ENCODE measurements at regions not wholly inside any gene's neighbourhood (a gene's known extent, or its start where the extent isn't known, plus 50 kb on each side); places are given as distances from the start of the nearest gene placed in this dataset.

DNA sequence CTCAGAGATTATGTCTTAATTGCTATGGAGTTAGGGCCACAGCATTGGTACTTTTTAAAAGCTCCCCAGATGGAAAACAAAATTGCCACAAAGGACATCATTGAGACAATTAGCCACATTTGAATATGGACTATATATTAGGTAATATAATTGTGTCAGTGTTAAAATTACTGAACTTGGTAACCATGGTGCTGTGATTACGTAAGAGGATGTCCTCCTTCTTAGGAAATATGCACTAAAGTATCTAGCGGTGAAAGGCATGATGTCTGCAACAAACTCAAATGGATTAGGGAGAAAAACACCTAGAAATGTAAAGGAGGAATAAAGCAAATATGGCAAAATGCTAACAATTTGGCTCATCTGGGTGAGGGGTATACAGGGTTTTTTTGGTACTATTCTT lies 89.9 kb upstream of the PAK3 start:
- intact Hi-C loops (cut with DNase I, micrococcal nuclease): no loop called here
- ChIA-PET POLR2A (no interaction called here), CTCF (no interaction called here)
- Mint-ChIP-seq H3K9me3 (ENCODE audit: low read depth) (no peaks in the 10 kb centered on the region), H3K27me3 (no peaks in the 10 kb centered on the region), H3K36me3 (ENCODE audit: low read depth) (no peaks in the 10 kb centered on the region), H3K4me3 (no peak overlapping the region), H3K4me1 (no peaks in the 10 kb centered on the region), H3K27ac (no peak overlapping the region)
- no peak for ATAC-seq
- DNase-seq: no peak

DNA sequence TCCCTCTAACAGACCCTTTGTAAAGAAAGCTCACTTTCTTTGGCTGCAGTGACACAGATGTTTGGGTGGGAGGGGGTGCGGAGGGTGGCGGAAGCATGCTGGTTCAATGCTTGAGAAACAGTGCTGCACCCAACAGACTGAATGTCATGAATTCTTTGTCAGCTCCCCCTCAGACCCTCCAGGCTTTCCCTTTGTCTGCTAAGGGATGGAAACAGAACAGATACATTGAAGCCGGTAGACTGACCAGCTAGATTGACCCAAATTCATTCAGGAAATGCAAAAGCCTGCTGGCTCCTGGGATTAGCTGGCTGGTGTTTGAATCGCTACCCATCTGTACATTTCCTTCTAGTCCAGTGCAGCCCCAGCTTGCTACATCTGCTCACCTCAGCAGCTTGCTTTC lies 90.8 kb upstream of the PAK3 start:
- no peak overlapping the region for H3K4me3 Mint-ChIP-seq
- H3K27ac Mint-ChIP-seq: no peak overlapping the region
- ChIA-PET POLR2A (no interaction called here), CTCF (interaction anchor here (1.7 kb wide), 1 partner anchor 12 kb away, joined by 4 read pairs; no protein-coding TSS in a partner anchor)
- H3K9me3 Mint-ChIP-seq (ENCODE audit: low read depth): no peaks in the 10 kb centered on the region
- no peaks in the 10 kb centered on the region for H3K36me3 Mint-ChIP-seq (ENCODE audit: low read depth)
- ATAC-seq: no peak
- no peak for DNase-seq
- H3K4me1 Mint-ChIP-seq: no peaks in the 10 kb centered on the region
- intact Hi-C loops (cut with DNase I, micrococcal nuclease): no loop called here
- H3K27me3 Mint-ChIP-seq: peaks cover 2% of the 10 kb centered on the region

DNA sequence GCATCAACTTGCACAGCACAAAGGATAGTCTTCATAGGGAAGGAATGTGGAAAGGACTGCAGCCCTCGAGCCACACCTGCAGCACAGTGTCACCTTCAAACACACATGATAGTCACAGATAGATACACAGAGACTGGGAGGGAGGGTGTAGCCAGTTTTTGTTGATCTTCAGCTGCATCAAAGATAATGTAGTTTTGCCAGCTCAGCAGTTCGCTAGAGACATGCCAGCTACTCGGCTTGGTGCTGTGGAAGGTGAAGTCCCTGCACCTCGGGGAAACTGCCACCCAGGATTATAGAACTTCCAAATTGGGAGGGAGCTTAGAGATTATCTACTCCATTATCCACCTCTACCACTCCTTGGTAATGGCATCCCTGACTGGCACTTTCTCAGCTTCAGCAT lies 92.9 kb upstream of the PAK3 start:
- intact Hi-C loops (cut with DNase I, micrococcal nuclease): no loop called here
- DNase-seq (no peak), ATAC-seq (no peak)
- no peak overlapping the region for H3K27ac Mint-ChIP-seq
- CTCF ChIA-PET: no interaction called here
- POLR2A ChIA-PET: no interaction called here
- H3K36me3 Mint-ChIP-seq (ENCODE audit: low read depth): no peaks in the 10 kb centered on the region
- no peak overlapping the region for H3K4me3 Mint-ChIP-seq
- H3K4me1 Mint-ChIP-seq: no peaks in the 10 kb centered on the region
- peaks cover 2% of the 10 kb centered on the region for H3K27me3 Mint-ChIP-seq
- H3K9me3 Mint-ChIP-seq (ENCODE audit: low read depth): no peaks in the 10 kb centered on the region

DNA sequence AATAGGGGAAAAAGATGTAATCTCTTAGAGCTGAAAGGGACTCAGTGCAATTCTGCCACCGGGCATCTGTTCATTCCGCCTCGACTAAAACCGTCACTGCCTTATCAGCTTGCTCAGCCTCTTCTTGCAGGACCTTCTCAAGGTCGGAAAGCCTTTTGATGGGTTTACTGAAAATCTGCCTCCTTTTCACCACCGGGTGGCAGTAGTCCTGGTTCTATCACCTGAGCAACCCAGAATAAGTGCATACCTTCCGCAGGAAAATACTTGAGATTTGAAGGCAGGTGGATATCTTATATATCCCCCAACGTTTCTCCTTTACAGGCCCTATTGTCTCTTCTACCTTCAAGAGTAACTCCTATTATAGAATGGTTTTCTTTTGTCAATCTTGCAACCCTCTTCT lies 103.4 kb upstream of the PAK3 start:
- no peaks in the 10 kb centered on the region for H3K4me1 Mint-ChIP-seq
- H3K27me3 Mint-ChIP-seq: peaks cover 2% of the 10 kb centered on the region
- H3K36me3 Mint-ChIP-seq (ENCODE audit: low read depth): no peaks in the 10 kb centered on the region
- no peak overlapping the region for H3K4me3 Mint-ChIP-seq
- intact Hi-C loops (cut with DNase I, micrococcal nuclease): loop anchor here (1.0 to 5.0 kb wide), 5 partner anchors 107 to 455 kb away; no protein-coding TSS in a partner anchor
- no peak for ATAC-seq
- no peak overlapping the region for H3K27ac Mint-ChIP-seq
- ChIA-PET CTCF (interaction anchor here (0.6 to 1.0 kb wide), 3 partner anchors 12 to 250 kb away, joined by 3 to 4 read pairs (median 4); no protein-coding TSS in a partner anchor), POLR2A (no interaction called here)
- no peaks in the 10 kb centered on the region for H3K9me3 Mint-ChIP-seq (ENCODE audit: low read depth)
- peak; percentile 35 for DNase-seq

DNA sequence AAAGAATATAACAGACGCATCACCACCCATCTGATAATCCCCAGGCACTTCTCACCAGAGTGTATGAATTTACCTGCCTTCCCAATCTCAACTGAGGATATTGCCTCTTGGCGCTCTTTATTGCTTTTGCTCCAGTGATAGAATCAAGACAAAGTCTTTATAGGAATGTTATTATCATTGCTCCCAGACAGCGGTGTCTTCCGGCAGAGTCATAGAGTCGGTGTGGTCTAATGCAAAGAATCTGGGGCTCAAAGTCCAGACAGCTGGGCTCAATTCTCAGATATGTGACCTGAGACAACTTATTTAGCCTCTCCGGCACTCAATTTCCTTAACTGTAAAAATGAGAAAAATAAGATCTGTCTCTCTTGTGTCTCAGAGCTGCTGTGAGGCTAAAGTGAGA lies 106.1 kb upstream of the PAK3 start:
- Mint-ChIP-seq H3K36me3 (ENCODE audit: low read depth) (no peaks in the 10 kb centered on the region), H3K4me1 (no peaks in the 10 kb centered on the region), H3K27me3 (peaks cover 2% of the 10 kb centered on the region), H3K4me3 (no peak overlapping the region), H3K9me3 (ENCODE audit: low read depth) (no peaks in the 10 kb centered on the region), H3K27ac (no peak overlapping the region)
- ATAC-seq (no peak), DNase-seq (no peak)
- CTCF ChIA-PET: no interaction called here
- intact Hi-C loops (cut with DNase I, micrococcal nuclease): loop anchor here in 1 of 2 experiments (5.0 kb wide), 2 partner anchors 112 to 457 kb away; no protein-coding TSS in a partner anchor
- POLR2A ChIA-PET: no interaction called here

DNA sequence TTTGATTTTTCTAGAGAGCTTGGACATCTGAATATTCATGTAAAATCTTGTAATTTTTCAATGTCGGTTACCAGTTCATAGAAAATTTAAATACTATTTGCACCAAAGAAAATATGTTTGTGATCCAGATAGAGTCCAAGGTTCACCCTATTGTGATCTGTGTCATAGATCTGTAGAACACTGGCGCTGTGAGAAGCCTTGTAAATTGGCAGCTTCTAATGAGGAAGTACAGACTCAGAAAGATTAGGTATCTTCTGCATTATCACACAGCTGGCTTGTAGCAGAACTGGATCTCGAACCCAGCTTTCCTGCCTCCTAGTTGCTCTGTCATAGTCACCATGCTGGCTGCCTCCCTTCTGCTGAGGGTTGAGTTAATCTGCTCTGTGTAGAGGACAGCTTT lies 106.5 kb upstream of the PAK3 start:
- H3K9me3 Mint-ChIP-seq (ENCODE audit: low read depth): no peaks in the 10 kb centered on the region
- no peak for ATAC-seq
- H3K27ac Mint-ChIP-seq: no peak overlapping the region
- H3K27me3 Mint-ChIP-seq: peaks cover 2% of the 10 kb centered on the region
- CTCF ChIA-PET: no interaction called here
- no peak for DNase-seq
- no peak overlapping the region for H3K4me3 Mint-ChIP-seq
- no peaks in the 10 kb centered on the region for H3K4me1 Mint-ChIP-seq
- intact Hi-C loops (cut with DNase I, micrococcal nuclease): no loop called here
- H3K36me3 Mint-ChIP-seq (ENCODE audit: low read depth): no peaks in the 10 kb centered on the region
- POLR2A ChIA-PET: no interaction called here

DNA sequence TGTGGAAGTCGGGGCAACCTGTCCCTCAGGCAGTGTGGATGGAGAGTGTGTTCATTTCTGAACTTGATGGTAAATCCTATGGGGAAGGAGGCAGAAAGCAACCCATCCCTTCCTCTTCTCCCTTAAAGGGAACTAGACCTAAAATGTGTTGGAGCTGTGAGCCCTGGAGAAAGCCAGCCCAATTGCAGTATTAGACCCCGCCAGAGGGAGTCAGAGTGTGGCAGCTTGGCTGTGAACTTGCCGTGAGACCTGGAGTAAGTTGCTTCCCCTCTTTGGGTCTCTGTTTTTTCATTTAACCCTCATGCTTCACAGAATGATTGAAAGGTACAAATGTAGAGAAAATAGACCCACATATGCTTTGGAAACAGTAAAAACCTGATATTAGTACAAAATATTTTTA lies 108.7 kb upstream of the PAK3 start:
- Mint-ChIP-seq H3K4me3 (no peak overlapping the region), H3K9me3 (ENCODE audit: low read depth) (no peaks in the 10 kb centered on the region), H3K27ac (no peak overlapping the region), H3K4me1 (no peaks in the 10 kb centered on the region), H3K36me3 (ENCODE audit: low read depth) (no peaks in the 10 kb centered on the region), H3K27me3 (peaks cover 2% of the 10 kb centered on the region)
- CTCF ChIA-PET: no interaction called here
- DNase-seq (peak; percentile 5), ATAC-seq (no peak)
- POLR2A ChIA-PET: no interaction called here
- intact Hi-C loops (cut with DNase I, micrococcal nuclease): no loop called here

DNA sequence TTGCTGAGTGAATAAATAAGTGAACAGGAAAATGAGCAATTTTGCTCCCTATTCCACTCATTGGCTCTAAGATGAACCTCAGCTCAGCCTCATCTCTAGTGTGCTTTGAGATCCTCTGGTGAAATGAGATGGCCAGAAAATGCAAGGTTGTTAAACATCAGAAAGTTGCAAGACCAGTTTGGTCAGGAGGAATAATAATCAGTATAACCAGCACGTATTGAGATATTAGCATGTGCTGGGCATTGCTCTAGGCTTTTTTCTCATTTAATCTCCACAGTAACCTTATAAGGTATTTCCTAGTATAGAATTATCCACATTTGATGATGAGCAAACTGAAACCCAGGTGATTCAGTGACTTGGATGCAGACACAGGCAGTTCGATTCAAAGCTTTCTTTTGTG lies 110.5 kb upstream of the PAK3 start:
- Mint-ChIP-seq H3K27ac (no peak overlapping the region), H3K27me3 (peaks cover 5% of the 10 kb centered on the region), H3K4me3 (no peak overlapping the region), H3K36me3 (ENCODE audit: low read depth) (no peaks in the 10 kb centered on the region), H3K9me3 (ENCODE audit: low read depth) (no peaks in the 10 kb centered on the region), H3K4me1 (no peaks in the 10 kb centered on the region)
- intact Hi-C loops (cut with DNase I, micrococcal nuclease): no loop called here
- ATAC-seq (no peak), DNase-seq (no peak)
- CTCF ChIA-PET: interaction anchor here (0.7 kb wide), 1 partner anchor 115 kb away, joined by 3 read pairs; no protein-coding TSS in a partner anchor
- POLR2A ChIA-PET: no interaction called here

DNA sequence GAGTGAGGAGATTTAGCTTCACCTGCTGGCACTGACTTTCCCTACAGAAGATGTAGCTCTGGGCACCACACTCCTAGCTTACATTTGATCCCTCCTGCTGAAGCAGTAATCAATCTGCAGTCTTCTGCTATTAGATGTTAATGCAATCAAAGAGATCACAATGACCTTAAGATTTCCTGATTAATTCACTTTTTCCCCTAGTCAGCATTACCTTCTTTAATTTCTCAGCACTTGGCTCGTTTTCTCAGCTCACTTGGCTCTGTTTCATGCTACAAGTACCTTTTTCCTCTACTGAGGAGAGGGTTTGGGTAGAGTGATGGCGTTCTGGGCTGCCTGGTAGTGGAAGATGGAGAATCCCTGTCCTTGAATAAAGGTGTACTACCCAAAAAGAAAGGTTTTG lies 113.0 kb upstream of the PAK3 start:
- ChIA-PET POLR2A (no interaction called here), CTCF (interaction anchor here (0.6 kb wide), 1 partner anchor 17 kb away, joined by 3 read pairs; no protein-coding TSS in a partner anchor)
- no peak overlapping the region for H3K27ac Mint-ChIP-seq
- H3K4me3 Mint-ChIP-seq: no peak overlapping the region
- intact Hi-C loops (cut with DNase I, micrococcal nuclease): no loop called here
- H3K9me3 Mint-ChIP-seq (ENCODE audit: low read depth): no peaks in the 10 kb centered on the region
- H3K27me3 Mint-ChIP-seq: peaks cover 5% of the 10 kb centered on the region
- no peak for DNase-seq
- no peaks in the 10 kb centered on the region for H3K36me3 Mint-ChIP-seq (ENCODE audit: low read depth)
- no peak for ATAC-seq
- H3K4me1 Mint-ChIP-seq: no peaks in the 10 kb centered on the region

DNA sequence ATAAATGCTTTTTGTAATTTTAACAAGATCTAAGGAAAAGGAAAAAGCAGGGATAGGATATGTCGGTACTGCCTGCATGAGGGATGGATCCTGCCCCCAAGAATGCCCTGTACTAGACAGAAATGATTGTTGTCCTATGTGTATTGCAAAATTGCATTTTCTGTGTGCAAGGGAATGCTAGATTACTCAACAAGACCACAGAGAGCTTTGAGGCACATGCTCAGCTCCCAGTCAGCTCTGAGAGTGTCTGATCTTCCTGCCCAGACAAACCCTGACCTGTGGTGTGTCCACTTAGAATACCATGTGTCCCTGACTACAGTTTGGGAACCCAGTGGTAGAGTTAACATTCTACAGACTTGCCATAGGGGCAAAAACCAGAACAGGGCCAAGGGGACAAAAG lies 129.2 kb upstream of the PAK3 start:
- intact Hi-C loops (cut with DNase I, micrococcal nuclease): no loop called here
- H3K4me3 Mint-ChIP-seq: no peak overlapping the region
- no peaks in the 10 kb centered on the region for H3K4me1 Mint-ChIP-seq
- ChIA-PET POLR2A (no interaction called here), CTCF (no interaction called here)
- no peaks in the 10 kb centered on the region for H3K36me3 Mint-ChIP-seq (ENCODE audit: low read depth)
- DNase-seq (no peak), ATAC-seq (no peak)
- H3K9me3 Mint-ChIP-seq (ENCODE audit: low read depth): no peaks in the 10 kb centered on the region
- no peak overlapping the region for H3K27ac Mint-ChIP-seq
- no peaks in the 10 kb centered on the region for H3K27me3 Mint-ChIP-seq

DNA sequence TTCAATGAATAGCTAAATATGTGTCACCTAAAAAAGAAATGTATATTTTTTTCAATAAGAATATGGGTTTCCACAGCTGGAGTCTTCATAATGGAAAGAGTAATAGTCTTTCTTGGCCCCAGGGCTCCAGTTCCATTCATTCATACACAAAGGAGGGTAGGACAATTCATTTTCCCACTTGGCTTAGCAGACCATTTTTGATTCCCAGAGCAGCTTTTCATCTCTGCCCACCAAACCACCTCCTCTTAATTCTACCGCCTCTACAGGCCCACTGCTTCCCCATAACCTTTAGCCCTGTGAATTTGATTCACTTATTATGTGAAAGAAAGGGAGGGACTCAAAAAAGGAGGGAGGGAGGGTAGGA lies 129.9 kb upstream of the PAK3 start:
- H3K4me1 Mint-ChIP-seq: no peaks in the 10 kb centered on the region
- CTCF ChIA-PET: interaction anchor here (0.7 kb wide), 1 partner anchor 17 kb away, joined by 3 read pairs; no protein-coding TSS in a partner anchor

DNA sequence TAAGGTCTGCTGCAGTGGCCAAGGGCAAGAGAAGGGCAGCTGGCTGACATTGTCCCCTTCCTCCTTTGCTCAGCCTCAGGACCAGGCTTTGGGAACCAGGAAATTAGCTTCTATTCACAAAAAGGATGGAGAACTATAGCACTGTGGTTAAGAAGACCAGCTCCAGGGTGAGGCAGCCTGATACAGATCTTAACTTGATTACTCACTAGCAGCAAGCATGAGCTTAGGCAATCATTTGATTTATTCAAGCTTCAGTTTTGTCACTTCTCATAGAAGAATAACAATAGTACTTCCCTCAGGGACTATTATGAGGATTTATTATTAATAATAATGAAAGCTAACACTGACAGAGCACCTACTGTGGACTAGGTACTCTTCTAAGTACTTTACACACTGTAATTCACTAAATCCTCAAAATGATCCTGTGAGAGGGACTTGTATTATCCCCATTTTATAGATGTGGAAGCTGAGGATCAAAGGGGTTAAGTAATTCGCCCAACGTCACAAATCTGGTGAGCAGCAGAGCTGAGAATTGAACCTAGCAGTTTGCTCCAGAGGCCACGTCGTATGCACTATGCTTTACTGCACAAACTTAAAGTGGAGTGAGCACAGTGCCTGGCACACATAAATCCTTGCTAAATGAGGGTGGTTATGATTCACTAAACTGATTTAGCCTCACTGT lies 130.4 kb upstream of the PAK3 start:
- H3K36me3 Mint-ChIP-seq (ENCODE audit: low read depth): no peaks in the 10 kb centered on the region
- POLR2A ChIA-PET: no interaction called here
- H3K4me1 Mint-ChIP-seq: no peaks in the 10 kb centered on the region
- intact Hi-C loops (cut with DNase I, micrococcal nuclease): no loop called here
- no peak for ATAC-seq
- H3K27ac Mint-ChIP-seq: no peak overlapping the region
- H3K4me3 Mint-ChIP-seq: no peak overlapping the region
- DNase-seq: no peak
- no peaks in the 10 kb centered on the region for H3K27me3 Mint-ChIP-seq
- CTCF ChIA-PET: interaction anchor here (0.7 kb wide), 1 partner anchor 17 kb away, joined by 3 read pairs; no protein-coding TSS in a partner anchor
- H3K9me3 Mint-ChIP-seq (ENCODE audit: low read depth): no peaks in the 10 kb centered on the region

More for the DNA sequence above, 129.9 kb upstream of the PAK3 start:
- no peak for ATAC-seq
- no peak for DNase-seq
- Mint-ChIP-seq H3K4me3 (no peak overlapping the region), H3K36me3 (ENCODE audit: low read depth) (no peaks in the 10 kb centered on the region), H3K27me3 (no peaks in the 10 kb centered on the region), H3K9me3 (ENCODE audit: low read depth) (no peaks in the 10 kb centered on the region), H3K27ac (no peak overlapping the region)
- POLR2A ChIA-PET: no interaction called here
- intact Hi-C loops (cut with DNase I, micrococcal nuclease): no loop called here

All from activated CD4-positive, alpha-beta T cell treated with anti-CD3 and anti-CD28 coated beads for 36 hours (primary cell).